ENCODE measurements at regions not wholly inside any gene's neighbourhood (a gene's known extent, or its start where the extent isn't known, plus 50 kb on each side); places are given as distances from the start of the nearest gene placed in this dataset.
"Not testable (repeated sequence)": the region's sequence is repeated elsewhere in the genome, so short reads cannot be mapped to it uniquely, and the experiment has no call there.

GRCh38 chr13:18949489-18949761 lies 232.2 kb downstream of the TUBA3C start:
- no peak for DNase-seq (ENCODE audit: low spot score)

GRCh38 chr13:18948664-18949488 lies 232.7 kb downstream of the TUBA3C start:
- DNase-seq (ENCODE audit: low spot score) = no peak

GRCh38 chr13:18948012-18948663 lies 233.5 kb downstream of the TUBA3C start:
- no peak for DNase-seq (ENCODE audit: low spot score)

- DNase-seq (ENCODE audit: low spot score) = no peak
These were observed 234.1 kb downstream of the TUBA3C start for GRCh38 chr13:18947376-18947977.

GRCh38 chr13:18946738-18947137 lies 234.9 kb downstream of the TUBA3C start:
- no peak for DNase-seq (ENCODE audit: low spot score)

GRCh38 chr13:18944501-18945068 lies 237.0 kb downstream of the TUBA3C start:
- DNase-seq (ENCODE audit: low spot score) = no peak

- DNase-seq (ENCODE audit: low spot score) = no peak
These were observed 237.8 kb downstream of the TUBA3C start for GRCh38 chr13:18943721-18944391.

GRCh38 chr13:18943273-18943672 lies 238.4 kb downstream of the TUBA3C start:
- DNase-seq (ENCODE audit: low spot score) = no peak

GRCh38 chr13:18936104-18936503 lies 245.5 kb downstream of the TUBA3C start:
- no peak for DNase-seq (ENCODE audit: low spot score)

- no peak for DNase-seq (ENCODE audit: low spot score)
These were observed 260.6 kb downstream of the TUBA3C start for GRCh38 chr13:18921063-18921462.

- peak; percentile 84 for DNase-seq (ENCODE audit: low spot score)
These were observed 276.5 kb downstream of the TUBA3C start for GRCh38 chr13:18905096-18905495.

GRCh38 chr13:18895411-18895810 lies 286.2 kb downstream of the TUBA3C start:
- DNase-seq (ENCODE audit: low spot score) = not testable (repeated sequence)

GRCh38 chr13:18891242-18891641 lies 290.4 kb downstream of the TUBA3C start:
- not testable (repeated sequence) for DNase-seq (ENCODE audit: low spot score)

- not testable (repeated sequence) for DNase-seq (ENCODE audit: low spot score)
These were observed 306.5 kb downstream of the TUBA3C start for GRCh38 chr13:18874875-18875789.

- not testable (repeated sequence) for DNase-seq (ENCODE audit: low spot score)
These were observed 311.1 kb downstream of the TUBA3C start for GRCh38 chr13:18870557-18870956.

GRCh38 chr13:18869365-18869764 lies 312.3 kb downstream of the TUBA3C start:
- DNase-seq (ENCODE audit: low spot score) = not testable (repeated sequence)

- not testable (repeated sequence) for DNase-seq (ENCODE audit: low spot score)
These were observed 343.5 kb downstream of the TUBA3C start for GRCh38 chr13:18837986-18838629.

GRCh38 chr13:18837179-18837745 lies 344.4 kb downstream of the TUBA3C start:
- not testable (repeated sequence) for DNase-seq (ENCODE audit: low spot score)

GRCh38 chr13:18836371-18837178 lies 345.0 kb downstream of the TUBA3C start:
- not testable (repeated sequence) for DNase-seq (ENCODE audit: low spot score)
